HG02588 (cell line): ENCODE measurements at regions not wholly inside any gene's neighbourhood (a gene's known extent, or its start where the extent isn't known, plus 50 kb on each side); places are given as distances from the start of the nearest gene placed in this dataset.
"Not testable (repeated sequence)": the region's sequence is repeated elsewhere in the genome, so short reads cannot be mapped to it uniquely, and the experiment has no call there.

Experiments
- ATAC-seq: cut with Tn5 transposase; IDR thresholded peaks from one replicate; pipeline ENCODE4 v1.9.1; 2021; ENCODE audit warnings: mild to moderate bottlenecking, moderate library complexity; ENCODE audit not compliant: unreplicated experiment

DNA sequence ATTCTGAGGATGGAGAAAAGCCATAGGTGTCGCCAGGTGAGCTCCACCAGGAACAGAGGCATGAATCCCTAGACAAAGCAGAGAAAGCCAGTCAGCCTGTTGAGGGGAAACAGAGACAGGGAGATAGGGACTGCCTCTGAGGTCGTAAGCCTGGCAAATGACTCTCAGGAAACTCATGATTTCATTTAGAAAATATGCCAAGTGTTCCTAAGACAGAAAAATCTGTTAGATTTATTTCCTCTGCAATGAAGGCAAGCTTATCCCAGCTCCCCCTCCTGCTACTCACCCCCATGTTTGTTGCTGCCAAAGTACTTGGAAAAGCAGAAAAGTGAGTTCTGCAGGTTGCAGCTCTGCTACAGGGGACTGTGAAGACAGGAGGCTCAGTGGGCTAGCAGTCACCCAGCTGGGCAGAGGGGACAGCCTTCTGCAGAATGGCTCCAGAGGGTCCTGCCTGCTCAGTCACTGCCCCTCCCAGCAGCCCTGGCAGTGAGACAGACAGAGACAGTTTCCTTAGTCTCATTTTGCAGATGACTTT, 184.3 kb downstream of the ADRA2A start:
- no peak for ATAC-seq

DNA sequence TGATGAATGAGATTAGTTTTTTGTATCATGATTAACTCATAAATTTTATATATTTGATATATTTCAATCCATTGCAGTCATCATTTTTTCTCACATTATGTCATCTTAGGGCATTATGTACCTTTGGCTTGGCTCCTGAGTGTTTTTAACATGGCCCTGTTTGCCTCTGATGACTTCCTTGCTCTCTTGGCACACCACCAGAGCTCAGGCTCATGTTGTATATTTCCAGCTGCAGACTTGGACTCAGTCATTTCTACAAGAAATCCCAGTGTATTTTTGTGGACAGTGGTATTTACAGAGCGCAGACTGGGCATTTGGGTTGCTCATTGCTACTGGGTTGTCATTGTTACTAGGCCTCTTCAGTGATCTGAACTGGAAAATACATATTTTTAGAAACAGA, 188.5 kb downstream of the ADRA2A start:
- ATAC-seq, result no peak

DNA sequence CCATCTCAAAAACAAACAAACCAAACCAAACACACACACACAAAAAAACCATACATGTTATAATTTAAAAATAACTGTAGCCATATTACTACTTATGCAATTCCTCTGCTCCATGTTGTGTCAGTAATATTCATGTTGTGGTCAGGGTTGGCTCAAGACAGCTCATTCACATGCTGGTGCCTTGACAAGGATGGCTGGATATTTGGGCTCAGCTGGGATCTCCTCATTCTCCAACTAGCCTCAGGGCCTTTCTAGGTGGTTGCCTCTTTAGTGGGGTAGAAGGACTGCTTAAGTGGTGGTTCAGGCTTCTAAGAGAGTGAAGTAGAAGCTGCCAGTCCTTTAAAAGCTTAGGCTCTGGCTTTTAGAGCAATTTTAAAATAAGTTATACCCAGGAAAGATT, 189.3 kb downstream of the ADRA2A start:
- no peak for ATAC-seq

DNA sequence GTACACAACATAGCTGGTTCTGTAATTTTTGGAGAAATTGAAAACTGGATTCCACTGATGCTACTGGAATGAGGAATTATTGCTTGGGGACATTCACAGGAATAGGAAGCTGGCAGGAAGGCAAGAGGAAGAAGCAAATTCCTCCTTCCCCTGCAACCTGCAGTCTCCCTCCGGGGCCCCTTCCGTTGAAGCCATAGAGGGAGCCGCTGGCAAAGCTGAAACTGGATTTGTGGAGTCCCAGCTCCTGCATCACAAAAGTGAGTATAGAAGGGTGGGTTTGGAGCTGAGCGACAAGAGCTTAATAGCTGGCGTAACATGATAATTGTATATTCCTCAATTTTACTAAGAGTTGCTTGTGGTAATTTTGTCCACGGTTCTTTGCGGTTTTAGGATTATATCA, 190.8 kb downstream of the ADRA2A start:
- ATAC-seq, result no peak

- ATAC-seq, result no peak
These were observed 196.4 kb downstream of the ADRA2A start for GRCh38 chr10:111273235-111273634.

DNA sequence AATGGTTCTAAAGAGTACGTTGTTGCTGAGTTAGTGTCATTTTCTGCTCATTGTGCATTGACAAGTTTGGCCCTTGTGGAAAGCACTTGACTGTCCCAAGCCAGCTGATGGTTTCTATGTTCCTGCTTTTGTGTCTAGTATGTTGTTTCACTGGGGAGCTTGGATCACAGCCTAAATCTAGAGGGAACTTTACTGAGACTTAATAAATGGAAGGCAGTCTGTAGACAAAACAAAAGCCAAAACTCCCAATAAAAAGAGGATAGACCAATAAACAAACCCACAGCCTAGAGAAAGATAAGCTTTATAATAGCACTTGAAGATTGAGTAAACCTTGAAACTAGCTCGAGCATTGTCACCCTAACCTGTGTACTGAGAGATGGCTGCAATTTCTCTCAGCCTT, 196.8 kb downstream of the ADRA2A start:
- no peak for ATAC-seq

DNA sequence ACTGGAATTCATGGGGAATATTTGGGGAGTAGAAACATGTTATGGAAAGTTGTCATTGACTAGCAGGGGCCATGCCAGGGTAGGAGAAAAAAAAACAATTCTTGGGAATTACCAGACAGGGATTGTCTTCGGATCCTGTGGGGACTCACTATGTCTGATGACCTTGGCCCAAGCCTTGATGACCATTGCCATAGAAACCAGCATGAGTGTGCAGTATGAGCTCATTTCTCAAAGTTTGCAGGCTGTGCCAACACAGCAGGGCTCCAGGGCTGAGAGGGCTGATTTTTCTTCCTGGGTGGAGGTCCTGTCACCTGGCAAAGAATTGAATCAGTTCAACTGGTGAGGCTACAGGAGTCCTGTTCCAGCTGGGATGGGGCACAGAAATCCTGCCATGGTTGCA, 198.3 kb downstream of the ADRA2A start:
- no peak for ATAC-seq

DNA sequence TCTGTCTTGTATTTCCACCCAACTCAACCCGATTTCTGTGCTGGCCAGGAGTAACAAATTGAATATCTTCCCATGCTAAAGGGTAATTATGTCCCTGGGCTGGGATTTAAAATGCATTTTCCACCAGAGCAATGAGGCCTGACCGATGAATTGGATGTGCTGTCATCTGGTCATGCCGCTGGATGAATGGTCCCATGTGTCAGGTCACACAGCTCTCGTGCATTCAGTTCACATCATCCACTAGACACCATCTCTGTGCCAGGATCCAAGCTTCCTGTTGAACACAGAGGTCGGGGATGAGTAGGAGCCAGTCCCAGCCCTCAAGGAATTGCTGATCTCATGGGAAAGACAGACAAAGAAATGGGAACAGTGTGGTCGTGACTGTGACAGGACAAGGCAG, 200.8 kb downstream of the ADRA2A start:
- no peak for ATAC-seq

DNA sequence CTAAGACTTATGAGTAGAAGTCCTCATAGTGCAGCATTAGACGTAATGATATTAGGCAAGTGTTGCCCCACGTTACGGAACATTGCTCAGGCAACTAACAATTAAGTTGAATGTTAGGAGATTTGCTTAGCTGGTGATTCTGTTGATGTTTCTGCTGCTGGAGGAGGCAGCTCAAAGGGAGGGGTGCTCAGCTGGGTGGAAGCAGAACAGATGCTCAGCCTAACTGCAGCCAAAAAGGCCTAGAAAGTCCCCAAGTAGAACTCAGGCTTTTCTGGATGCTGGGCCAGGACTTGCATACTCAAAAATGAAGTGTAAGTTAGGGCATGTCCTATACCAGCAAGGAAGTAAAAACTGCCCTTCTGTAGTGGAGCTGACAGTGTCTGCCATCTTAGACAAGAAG, 201.4 kb downstream of the ADRA2A start:
- no peak for ATAC-seq

DNA sequence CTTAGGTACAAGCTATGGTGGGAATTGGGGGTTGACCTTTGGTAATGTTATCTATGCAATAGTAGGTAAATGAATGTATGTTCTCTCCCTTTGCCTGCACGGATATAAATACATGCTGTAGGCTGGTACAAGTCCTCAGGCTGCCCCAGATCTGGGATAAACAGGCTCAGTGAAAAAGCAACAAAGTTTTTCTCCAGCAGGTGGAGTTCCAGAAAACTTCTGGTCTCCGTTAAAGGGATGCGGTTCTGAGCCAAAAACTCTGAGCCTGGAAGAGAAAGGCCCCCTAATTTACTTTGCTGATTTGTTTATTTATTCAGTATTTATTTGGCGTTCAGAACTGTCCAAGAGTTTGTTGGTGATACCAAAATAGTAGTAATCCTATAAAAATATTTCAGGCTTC, 204.7 kb downstream of the ADRA2A start:
- no peak for ATAC-seq

- no peak for ATAC-seq
These were observed 212.6 kb downstream of the ADRA2A start for GRCh38 chr10:111289461-111289860.

GRCh38 chr10:111290649-111291048, 213.8 kb downstream of the ADRA2A start:
- ATAC-seq, result no peak

- ATAC-seq, result no peak
These were observed 219.0 kb downstream of the ADRA2A start for GRCh38 chr10:111295788-111296187.

DNA sequence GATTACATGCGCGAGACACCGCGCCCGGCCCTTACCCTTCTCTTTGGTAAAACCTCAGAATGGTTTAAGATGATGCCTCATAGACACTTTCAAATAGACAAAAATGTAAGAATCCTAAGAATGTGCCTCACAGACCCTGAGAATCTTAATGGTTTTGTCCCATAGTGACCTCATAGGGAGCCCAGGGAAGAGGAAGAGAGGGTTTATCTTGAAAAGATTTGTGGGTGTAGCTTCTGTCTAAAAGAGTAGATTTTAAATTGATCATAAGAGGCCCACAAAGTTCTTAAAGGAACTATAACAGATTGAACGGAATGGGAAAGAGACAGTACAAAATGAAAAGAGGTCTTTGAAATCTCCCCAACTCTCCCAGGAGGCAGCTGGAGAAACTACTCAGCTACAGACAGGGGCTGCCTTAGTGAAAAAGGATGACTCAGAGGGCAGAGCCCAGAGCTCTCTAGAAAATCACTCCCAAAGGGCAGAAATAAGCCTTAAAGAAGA, 220.6 kb downstream of the ADRA2A start:
- no peak for ATAC-seq

- no peak for ATAC-seq
These were observed 221.2 kb downstream of the ADRA2A start for GRCh38 chr10:111298031-111298430.

- ATAC-seq, result no peak
These were observed 222.2 kb downstream of the ADRA2A start for GRCh38 chr10:111299037-111299436.

- ATAC-seq, result no peak
These were observed 227.1 kb downstream of the ADRA2A start for GRCh38 chr10:111303887-111304286.

GRCh38 chr10:111316722-111317212, 239.9 kb downstream of the ADRA2A start:
- no peak for ATAC-seq

GRCh38 chr10:111319866-111320265, 243.0 kb downstream of the ADRA2A start:
- ATAC-seq, result no peak

DNA sequence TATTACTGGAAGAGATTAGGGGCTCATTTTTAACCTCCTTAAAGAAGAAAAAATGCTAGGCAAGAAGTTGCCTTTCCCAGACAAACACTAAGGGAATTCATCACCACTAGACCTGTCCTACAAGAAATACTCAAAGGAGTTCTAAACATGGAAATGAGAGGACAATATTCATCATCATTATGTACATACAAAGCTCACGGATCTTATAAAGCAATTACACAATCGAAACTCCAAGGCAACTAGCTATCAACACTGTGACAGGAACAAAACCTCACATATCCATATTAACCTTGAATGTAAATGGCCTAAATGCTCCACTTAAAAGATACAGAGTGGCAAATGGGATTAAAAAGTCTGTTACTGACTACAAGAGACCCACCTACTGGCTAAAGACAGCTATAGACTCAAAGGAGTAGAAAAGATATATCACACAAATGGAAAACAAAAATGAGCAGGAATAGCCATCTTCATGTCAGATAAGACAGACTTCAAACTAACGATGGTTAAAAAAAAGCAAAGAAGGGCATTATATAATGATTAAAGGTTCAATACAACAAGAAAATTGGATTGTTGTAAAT, 246.6 kb downstream of the ADRA2A start:
- ATAC-seq, result no peak

- not testable (repeated sequence) for ATAC-seq
These were observed 255.3 kb downstream of the ADRA2A start for GRCh38 chr10:111332174-111332573.

GRCh38 chr10:111335826-111336225, 259.0 kb downstream of the ADRA2A start:
- ATAC-seq, result no peak

GRCh38 chr10:111338035-111338434, 261.2 kb downstream of the ADRA2A start:
- ATAC-seq, result no peak
